SK-N-MC (cell line): ENCODE measurements at regions not wholly inside any gene's neighbourhood (a gene's known extent, or its start where the extent isn't known, plus 50 kb on each side); places are given as distances from the start of the nearest gene placed in this dataset.

Experiments used
- EZH2 ChIP-seq: fragments of 200-600 bp; sonication (generic); IDR thresholded peaks from one replicate; pipeline ENCODE4 v1.6.1; 2017; ENCODE audit warnings: antibody characterized with exemption
- FOXP2 ChIP-seq: optimal IDR thresholded peaks from 2 replicates; pipeline ENCODE3; 2011; ENCODE audit warnings: mild to moderate bottlenecking, moderate library complexity; ENCODE audit not compliant: insufficient read depth; ENCODE audit errors: extremely low read length, control extremely low read depth
- POLR2AphosphoS5 ChIP-seq: IDR thresholded peaks from 2 replicates; pipeline ENCODE4 v1.6.1; 2012; ENCODE audit warnings: mild to moderate bottlenecking, low read depth, low read length, borderline replicate concordance

- TF ChIP-seq EZH2 = no peak
- TF ChIP-seq POLR2AphosphoS5 = no peak
- no peak for TF ChIP-seq FOXP2
These were observed 67.5 kb upstream of the LCTL start for GRCh38 chr15:66633041-66633937.
